Neural progenitor cell (in vitro differentiated cells): ENCODE measurements at regions not wholly inside any gene's neighbourhood (a gene's known extent, or its start where the extent isn't known, plus 50 kb on each side); places are given as distances from the start of the nearest gene placed in this dataset.

ENCODE experiments used
- DNase-seq: peaks from one replicate; pipeline ENCODE4 v3.0.0-alpha.2; 2016; ENCODE audit warnings: low spot score
- H2AFZ ChIP-seq: fragments of 200-600 bp; sonication (generic); replicated peaks from 2 replicates; pipeline ENCODE4 v1.6.1; 2016; ENCODE audit warnings: antibody characterized with exemption
- H3F3A ChIP-seq: fragments of 200-600 bp; sonication (generic); 2 replicates; pipeline ENCODE4 v1.6.1; 2016; ENCODE audit warnings: antibody characterized with exemption, low read depth
- H3K27ac ChIP-seq: fragments of 200-600 bp; sonication (generic); 2 replicates; pipeline ENCODE4 v1.5.1; 2016; ENCODE audit warnings: mild to moderate bottlenecking
- H3K27me3 ChIP-seq: fragments of 200-600 bp; sonication (generic); 2 replicates; pipeline ENCODE4 v1.6.1; 2016; ENCODE audit warnings: mild to moderate bottlenecking, moderate library complexity
- H3K36me3 ChIP-seq: fragments of 200-600 bp; sonication (generic); 2 replicates; pipeline ENCODE4 v1.5.1; 2016
- H3K4me1 ChIP-seq: fragments of 200-600 bp; sonication (generic); 2 replicates; pipeline ENCODE4 v1.6.1; 2016; ENCODE audit warnings: mixed run types
- H3K4me2 ChIP-seq: fragments of 200-600 bp; sonication (generic); 2 replicates; pipeline ENCODE4 v1.6.1; 2016
- H3K4me3 ChIP-seq: fragments of 200-600 bp; sonication (generic); 2 replicates; pipeline ENCODE4 v1.5.1; 2016
- H3K79me2 ChIP-seq: fragments of 200-600 bp; sonication (generic); 2 replicates; pipeline ENCODE4 v1.6.1; 2016; ENCODE audit warnings: low read depth
- H3K9ac ChIP-seq: fragments of 200-600 bp; sonication (generic); 2 replicates; pipeline ENCODE4 v1.6.1; 2016
- H3K9me3 ChIP-seq: fragments of 200-600 bp; sonication (generic); 2 replicates; pipeline ENCODE4 v1.5.1; 2016; ENCODE audit warnings: low read depth
- H4K20me1 ChIP-seq: fragments of 200-600 bp; sonication (generic); 2 replicates; pipeline ENCODE4 v1.6.1; 2016; ENCODE audit warnings: low read depth
- H3K27ac Mint-ChIP-seq: 3 replicates; pipeline ENCODE4 v1.8.0; 2021; ENCODE audit warnings: mixed read lengths
- H3K27me3 Mint-ChIP-seq: 2 replicates; pipeline ENCODE4 v1.8.0; 2022; ENCODE audit warnings: low read depth, mild to moderate bottlenecking, inconsistent platforms, moderate library complexity, mixed read lengths; ENCODE audit not compliant: insufficient read depth
- H3K36me3 Mint-ChIP-seq: 3 replicates; pipeline ENCODE4 v1.8.0; 2021; ENCODE audit warnings: mixed read lengths
- H3K4me1 Mint-ChIP-seq: 3 replicates; pipeline ENCODE4 v1.8.0; 2021; ENCODE audit warnings: mixed read lengths
- H3K4me3 Mint-ChIP-seq: 3 replicates; pipeline ENCODE4 v1.8.0; 2021; ENCODE audit warnings: mild to moderate bottlenecking, moderate library complexity, mixed read lengths
- H3K9me3 Mint-ChIP-seq: 3 replicates; pipeline ENCODE4 v1.8.0; 2020; ENCODE audit warnings: mixed read lengths
- EZH2 ChIP-seq: fragments of 200-600 bp; sonication (generic); IDR thresholded peaks from 2 replicates; pipeline ENCODE4 v1.6.1; 2017; ENCODE audit warnings: antibody characterized with exemption, mild to moderate bottlenecking, moderate library complexity
- EZH2phosphoT487 ChIP-seq: fragments of 200-600 bp; sonication (generic); IDR thresholded peaks from 2 replicates; pipeline ENCODE4 v1.6.1; 2017; ENCODE audit warnings: antibody characterized with exemption
- TF ChIP-seq, protein P1 (sequence below): fragments of 200-600 bp; sonication (generic); IDR thresholded peaks from 2 replicates; pipeline ENCODE4 v1.5.1; 2017; ENCODE audit warnings: antibody characterized with exemption, mild to moderate bottlenecking

DNA sequence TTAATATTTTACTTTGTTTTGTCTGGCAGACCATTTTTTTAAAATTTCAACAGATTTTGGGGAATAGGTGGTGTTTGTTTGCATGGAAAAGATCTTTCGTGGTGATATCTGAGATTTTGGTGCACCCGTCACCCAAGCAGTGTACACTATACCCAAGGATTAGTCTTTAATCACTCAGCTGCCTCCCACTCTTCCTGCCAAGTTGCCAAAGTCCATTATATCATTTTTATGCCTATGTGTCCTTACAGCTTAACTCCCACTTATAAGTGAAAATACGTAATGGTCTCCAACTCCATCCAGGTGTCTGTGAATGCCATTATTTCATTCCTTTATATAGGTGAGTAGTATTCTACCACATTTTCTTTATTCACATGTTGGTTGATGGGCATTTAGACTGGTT, 281.7 kb upstream of the GK2 start:
- Histone ChIP-seq H3K27me3 (no peaks in the 10 kb centered on the region), H3K36me3 (no peaks in the 10 kb centered on the region), H3K4me1 (no peaks in the 10 kb centered on the region), H3K9ac (no peak overlapping the region), H3K27ac (no peak overlapping the region), H3F3A (no peaks in the 10 kb centered on the region), H3K4me3 (no peak overlapping the region), H3K9me3 (no peaks in the 10 kb centered on the region), H3K4me2 (no peak overlapping the region), H3K79me2 (no peaks in the 10 kb centered on the region), H4K20me1 (no peaks in the 10 kb centered on the region), H2AFZ (no peak overlapping the region)
- no peak for TF ChIP-seq EZH2
- no peak for TF ChIP-seq EZH2phosphoT487
- TF ChIP-seq, protein P1, sequence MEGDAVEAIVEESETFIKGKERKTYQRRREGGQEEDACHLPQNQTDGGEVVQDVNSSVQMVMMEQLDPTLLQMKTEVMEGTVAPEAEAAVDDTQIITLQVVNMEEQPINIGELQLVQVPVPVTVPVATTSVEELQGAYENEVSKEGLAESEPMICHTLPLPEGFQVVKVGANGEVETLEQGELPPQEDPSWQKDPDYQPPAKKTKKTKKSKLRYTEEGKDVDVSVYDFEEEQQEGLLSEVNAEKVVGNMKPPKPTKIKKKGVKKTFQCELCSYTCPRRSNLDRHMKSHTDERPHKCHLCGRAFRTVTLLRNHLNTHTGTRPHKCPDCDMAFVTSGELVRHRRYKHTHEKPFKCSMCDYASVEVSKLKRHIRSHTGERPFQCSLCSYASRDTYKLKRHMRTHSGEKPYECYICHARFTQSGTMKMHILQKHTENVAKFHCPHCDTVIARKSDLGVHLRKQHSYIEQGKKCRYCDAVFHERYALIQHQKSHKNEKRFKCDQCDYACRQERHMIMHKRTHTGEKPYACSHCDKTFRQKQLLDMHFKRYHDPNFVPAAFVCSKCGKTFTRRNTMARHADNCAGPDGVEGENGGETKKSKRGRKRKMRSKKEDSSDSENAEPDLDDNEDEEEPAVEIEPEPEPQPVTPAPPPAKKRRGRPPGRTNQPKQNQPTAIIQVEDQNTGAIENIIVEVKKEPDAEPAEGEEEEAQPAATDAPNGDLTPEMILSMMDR, result no peak
- H3K27ac Mint-ChIP-seq, result no peak overlapping the region
- H3K4me3 Mint-ChIP-seq, result no peak overlapping the region
- no peaks in the 10 kb centered on the region for H3K27me3 Mint-ChIP-seq
- H3K9me3 Mint-ChIP-seq, result peaks cover 4% of the 10 kb centered on the region
- DNase-seq, result no peak
- no peaks in the 10 kb centered on the region for H3K4me1 Mint-ChIP-seq
- H3K36me3 Mint-ChIP-seq, result no peaks in the 10 kb centered on the region

DNA sequence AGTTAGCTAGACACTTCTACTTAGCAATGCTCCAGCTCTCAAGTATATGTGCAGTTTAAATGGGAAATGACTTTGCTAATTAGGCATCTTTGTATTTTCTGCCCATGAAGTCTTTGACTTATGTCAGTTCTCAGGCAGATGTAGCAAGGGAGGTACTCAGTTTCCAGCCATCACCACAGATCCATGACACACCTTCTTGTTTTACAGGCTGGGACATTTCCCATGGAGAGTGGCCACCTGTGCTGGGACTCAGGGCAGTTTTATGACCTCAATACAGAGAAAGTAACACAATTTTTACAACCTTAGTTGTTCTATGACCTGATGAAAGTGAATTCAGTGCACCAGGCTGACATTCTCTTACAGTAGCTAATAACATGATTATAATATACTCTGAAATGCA, 280.7 kb upstream of the GK2 start:
- H3K4me3 ChIP-seq, result no peak overlapping the region
- no peak overlapping the region for H3K4me2 ChIP-seq
- H3K4me3 Mint-ChIP-seq, result no peak overlapping the region
- H3K4me1 ChIP-seq, result no peaks in the 10 kb centered on the region
- H3K36me3 ChIP-seq, result no peaks in the 10 kb centered on the region
- no peaks in the 10 kb centered on the region for H3K36me3 Mint-ChIP-seq
- no peak overlapping the region for H3K27ac Mint-ChIP-seq
- H3K27me3 Mint-ChIP-seq, result no peaks in the 10 kb centered on the region
- TF ChIP-seq EZH2, result no peak
- DNase-seq, result no peak
- no peaks in the 10 kb centered on the region for H3K27me3 ChIP-seq
- H3K27ac ChIP-seq, result no peak overlapping the region
- no peaks in the 10 kb centered on the region for H3K79me2 ChIP-seq
- no peaks in the 10 kb centered on the region for H3K9me3 ChIP-seq
- peaks cover 2% of the 10 kb centered on the region for H3K9me3 Mint-ChIP-seq
- no peaks in the 10 kb centered on the region for H3F3A ChIP-seq
- no peaks in the 10 kb centered on the region for H4K20me1 ChIP-seq
- H3K4me1 Mint-ChIP-seq, result no peaks in the 10 kb centered on the region
- H2AFZ ChIP-seq, result no peak overlapping the region
- H3K9ac ChIP-seq, result no peak overlapping the region

DNA sequence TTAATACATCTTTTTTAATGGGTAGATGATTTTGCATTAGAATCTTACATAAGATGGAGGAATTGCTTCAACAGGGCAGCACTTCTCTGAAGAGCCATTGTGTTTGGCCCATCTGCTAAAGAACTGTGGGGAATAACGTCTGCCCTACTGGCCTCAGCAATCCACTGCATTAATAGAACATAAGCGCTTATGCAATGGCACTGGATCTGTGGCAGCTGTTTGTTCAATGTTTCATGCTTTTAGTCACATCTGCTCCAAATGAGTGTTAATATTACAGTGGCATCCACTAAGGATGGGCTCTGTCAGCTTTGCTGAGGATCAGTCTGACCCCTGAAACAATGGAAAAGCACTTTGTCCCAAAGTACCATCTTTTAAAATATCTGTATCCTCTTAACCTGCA, 279.0 kb upstream of the GK2 start:
- Mint-ChIP-seq H3K36me3 (no peaks in the 10 kb centered on the region), H3K9me3 (no peaks in the 10 kb centered on the region), H3K4me3 (no peak overlapping the region), H3K4me1 (no peaks in the 10 kb centered on the region), H3K27me3 (no peaks in the 10 kb centered on the region), H3K27ac (no peak overlapping the region)
- no peak for DNase-seq
- no peaks in the 10 kb centered on the region for H3K79me2 ChIP-seq
- H3F3A ChIP-seq, result no peaks in the 10 kb centered on the region
- H4K20me1 ChIP-seq, result no peaks in the 10 kb centered on the region
- no peak overlapping the region for H3K4me3 ChIP-seq
- no peak for TF ChIP-seq EZH2
- TF ChIP-seq, protein P1, result no peak
- no peak for TF ChIP-seq EZH2phosphoT487
- no peak overlapping the region for H3K9ac ChIP-seq
- no peak overlapping the region for H3K27ac ChIP-seq
- H3K4me2 ChIP-seq, result no peak overlapping the region
- no peaks in the 10 kb centered on the region for H3K9me3 ChIP-seq
- no peaks in the 10 kb centered on the region for H3K27me3 ChIP-seq
- H3K4me1 ChIP-seq, result no peaks in the 10 kb centered on the region
- no peak overlapping the region for H2AFZ ChIP-seq
- no peaks in the 10 kb centered on the region for H3K36me3 ChIP-seq

DNA sequence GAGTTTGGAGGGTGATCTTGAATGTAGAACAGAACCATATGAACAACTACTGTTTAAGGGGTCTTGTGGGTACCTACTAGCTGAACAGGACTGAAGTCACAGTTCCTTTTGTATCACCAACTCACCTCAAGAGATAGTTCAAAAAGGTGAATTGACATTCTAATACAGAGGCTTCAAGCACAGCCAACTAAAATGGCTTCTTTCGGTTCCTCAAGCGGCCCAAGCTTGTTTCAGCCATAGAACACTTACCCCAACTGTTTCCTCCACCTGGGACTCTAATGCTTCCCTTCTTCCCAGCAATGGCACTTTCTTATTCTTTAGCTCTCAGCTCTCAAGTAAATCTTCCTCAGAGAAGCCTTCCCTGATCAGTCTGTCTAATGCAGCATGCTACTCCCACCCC, 277.5 kb upstream of the GK2 start:
- Histone ChIP-seq H3K9ac (no peak overlapping the region), H3F3A (no peaks in the 10 kb centered on the region), H3K9me3 (no peaks in the 10 kb centered on the region), H2AFZ (no peak overlapping the region), H3K36me3 (no peaks in the 10 kb centered on the region), H3K79me2 (no peaks in the 10 kb centered on the region), H3K4me2 (no peak overlapping the region), H3K27ac (no peak overlapping the region), H3K4me1 (no peaks in the 10 kb centered on the region), H3K27me3 (no peaks in the 10 kb centered on the region), H4K20me1 (no peaks in the 10 kb centered on the region), H3K4me3 (no peak overlapping the region)
- H3K27ac Mint-ChIP-seq, result no peak overlapping the region
- no peaks in the 10 kb centered on the region for H3K9me3 Mint-ChIP-seq
- TF ChIP-seq EZH2phosphoT487, result no peak
- TF ChIP-seq, protein P1, result no peak
- no peak for TF ChIP-seq EZH2
- H3K36me3 Mint-ChIP-seq, result no peaks in the 10 kb centered on the region
- no peaks in the 10 kb centered on the region for H3K4me1 Mint-ChIP-seq
- DNase-seq, result no peak
- H3K27me3 Mint-ChIP-seq, result no peaks in the 10 kb centered on the region
- no peak overlapping the region for H3K4me3 Mint-ChIP-seq
